ENCODE measurements at regions not wholly inside any gene's neighbourhood (a gene's known extent, or its start where the extent isn't known, plus 50 kb on each side); places are given as distances from the start of the nearest gene placed in this dataset.

GRCh38 chr13:47190696-47191305, 293.9 kb upstream of the HTR2A start:
- Histone ChIP-seq H3K9ac (no peak overlapping the region), H3K27ac (no peak overlapping the region), H3K27me3 (no peaks in the 10 kb centered on the region), H3K4me2 (no peak overlapping the region), H3K4me3 (no peak overlapping the region), H3K9me3 (no peaks in the 10 kb centered on the region), H3K36me3 (no peaks in the 10 kb centered on the region), H4K20me1 (no peaks in the 10 kb centered on the region), H3K4me1 (no peaks in the 10 kb centered on the region)
- TF ChIP-seq Cebpa-rat (IDR thresholded peaks at IDR 0.05): no peak

- TF ChIP-seq Cebpa-rat (IDR thresholded peaks at IDR 0.05): no peak
- no peaks in the 10 kb centered on the region for H3K36me3 ChIP-seq
- no peaks in the 10 kb centered on the region for H4K20me1 ChIP-seq
- no peaks in the 10 kb centered on the region for H3K4me1 ChIP-seq
- no peaks in the 10 kb centered on the region for H3K9me3 ChIP-seq
- H3K27me3 ChIP-seq: no peaks in the 10 kb centered on the region
- H3K4me3 ChIP-seq: no peak overlapping the region
- no peak overlapping the region for H3K27ac ChIP-seq
- no peak overlapping the region for H3K4me2 ChIP-seq
- no peak overlapping the region for H3K9ac ChIP-seq
Observed at GRCh38 chr13:47188802-47189201, 291.9 kb upstream of the HTR2A start.

DNA sequence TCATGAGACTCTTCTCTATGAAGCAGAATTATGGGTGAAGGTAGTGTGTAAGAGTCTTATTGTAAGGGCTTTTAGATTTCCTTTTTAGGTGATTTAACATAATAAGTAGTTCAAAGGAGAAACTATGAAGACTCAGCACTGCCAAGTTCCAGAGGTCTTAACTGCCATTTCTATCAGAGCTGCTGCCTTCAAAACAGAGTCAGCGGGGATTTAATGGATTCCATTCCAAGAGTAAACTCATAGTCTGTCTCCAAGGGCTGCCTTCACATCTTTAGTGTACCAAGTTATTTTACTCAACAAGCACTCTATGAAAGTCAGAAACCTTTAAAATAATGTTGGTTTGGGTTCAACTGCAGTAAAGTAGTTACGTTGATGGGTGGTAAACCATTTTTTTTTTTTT, 289.6 kb upstream of the HTR2A start:
- TF ChIP-seq Cebpa-rat (IDR thresholded peaks at IDR 0.05): no peak
- Histone ChIP-seq H3K36me3 (no peaks in the 10 kb centered on the region), H3K9me3 (no peaks in the 10 kb centered on the region), H3K9ac (no peak overlapping the region), H3K27ac (no peak overlapping the region), H3K4me3 (no peak overlapping the region), H3K27me3 (no peaks in the 10 kb centered on the region), H3K4me2 (no peak overlapping the region), H4K20me1 (no peaks in the 10 kb centered on the region), H3K4me1 (no peaks in the 10 kb centered on the region)

DNA sequence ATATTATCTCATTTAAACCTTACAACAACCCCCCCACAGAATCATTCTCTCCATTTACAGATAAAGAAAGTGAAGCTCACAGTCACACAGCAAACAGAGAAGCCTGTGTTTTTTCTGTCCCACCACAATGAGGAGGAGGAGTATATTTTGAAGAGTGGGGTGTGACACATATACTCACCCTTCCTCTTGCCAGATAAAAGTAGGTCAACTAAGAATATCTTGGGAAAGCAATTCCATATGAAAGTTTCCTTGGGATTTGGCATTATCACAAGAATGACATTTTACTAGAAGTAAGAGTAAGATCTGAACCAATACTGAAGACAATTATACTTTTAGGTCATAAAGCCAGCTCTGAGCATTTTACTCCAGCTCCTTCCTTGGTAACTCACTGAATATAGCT, 287.5 kb upstream of the HTR2A start:
- Histone ChIP-seq H3K4me2 (no peak overlapping the region), H3K4me3 (no peak overlapping the region), H3K27ac (no peak overlapping the region), H3K9me3 (no peaks in the 10 kb centered on the region), H3K36me3 (no peaks in the 10 kb centered on the region), H4K20me1 (no peaks in the 10 kb centered on the region), H3K4me1 (no peaks in the 10 kb centered on the region), H3K27me3 (no peaks in the 10 kb centered on the region), H3K9ac (no peak overlapping the region)
- TF ChIP-seq Cebpa-rat (IDR thresholded peaks at IDR 0.05): no peak

- Histone ChIP-seq H3K4me1 (no peaks in the 10 kb centered on the region), H3K9ac (no peak overlapping the region), H3K4me3 (no peak overlapping the region), H4K20me1 (no peaks in the 10 kb centered on the region), H3K4me2 (no peak overlapping the region), H3K9me3 (no peaks in the 10 kb centered on the region), H3K27ac (no peak overlapping the region), H3K36me3 (no peaks in the 10 kb centered on the region), H3K27me3 (no peaks in the 10 kb centered on the region)
- TF ChIP-seq Cebpa-rat (IDR thresholded peaks at IDR 0.05): no peak
Observed at GRCh38 chr13:47179321-47179720, 282.5 kb upstream of the HTR2A start.

GRCh38 chr13:47178090-47178950, 281.5 kb upstream of the HTR2A start:
- no peaks in the 10 kb centered on the region for H3K36me3 ChIP-seq
- no peak overlapping the region for H3K27ac ChIP-seq
- no peaks in the 10 kb centered on the region for H3K9me3 ChIP-seq
- TF ChIP-seq Cebpa-rat (IDR thresholded peaks at IDR 0.05): no peak
- no peaks in the 10 kb centered on the region for H3K4me1 ChIP-seq
- no peak overlapping the region for H3K4me2 ChIP-seq
- H3K27me3 ChIP-seq: no peaks in the 10 kb centered on the region
- H4K20me1 ChIP-seq: no peaks in the 10 kb centered on the region
- H3K9ac ChIP-seq: no peak overlapping the region
- H3K4me3 ChIP-seq: no peak overlapping the region

DNA sequence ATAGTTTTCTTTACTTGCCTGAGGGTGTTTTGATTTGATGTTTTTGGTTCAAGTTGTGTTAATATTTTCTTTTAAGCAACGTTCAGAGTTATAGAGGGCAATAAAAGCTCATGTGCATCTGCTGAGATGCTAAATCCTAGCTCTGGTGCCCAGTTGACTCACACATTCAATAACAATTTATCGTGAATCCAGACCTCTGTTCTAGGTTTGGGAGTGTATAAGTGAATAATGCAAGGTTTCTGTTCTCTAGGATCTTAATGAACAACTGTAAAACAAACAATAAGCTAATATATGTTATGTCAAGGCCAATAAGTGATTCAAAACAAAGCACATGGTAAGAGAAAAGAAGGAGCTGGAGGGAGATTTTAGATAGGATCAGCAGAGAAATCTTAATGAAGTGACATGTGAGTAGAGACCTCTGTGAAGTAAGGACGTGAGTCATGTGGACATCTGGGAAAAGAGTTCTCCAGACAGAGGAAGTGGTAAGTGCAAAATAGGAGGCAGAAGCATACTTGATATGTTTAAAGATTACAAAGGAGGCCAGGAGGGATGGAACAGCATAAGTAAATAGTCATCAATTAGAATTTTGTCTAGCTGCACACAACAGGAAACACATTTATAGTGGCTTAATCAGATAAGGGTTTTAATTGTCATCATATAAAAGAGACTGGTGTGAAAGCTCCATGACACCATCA, 278.5 kb upstream of the HTR2A start:
- Histone ChIP-seq H3K4me3 (no peak overlapping the region), H3K36me3 (no peaks in the 10 kb centered on the region), H3K27ac (no peak overlapping the region), H3K9me3 (no peaks in the 10 kb centered on the region), H3K27me3 (no peaks in the 10 kb centered on the region), H3K4me2 (no peak overlapping the region), H3K4me1 (no peaks in the 10 kb centered on the region), H3K9ac (no peak overlapping the region), H4K20me1 (no peaks in the 10 kb centered on the region)
- TF ChIP-seq Cebpa-rat (IDR thresholded peaks at IDR 0.05): no peak

DNA sequence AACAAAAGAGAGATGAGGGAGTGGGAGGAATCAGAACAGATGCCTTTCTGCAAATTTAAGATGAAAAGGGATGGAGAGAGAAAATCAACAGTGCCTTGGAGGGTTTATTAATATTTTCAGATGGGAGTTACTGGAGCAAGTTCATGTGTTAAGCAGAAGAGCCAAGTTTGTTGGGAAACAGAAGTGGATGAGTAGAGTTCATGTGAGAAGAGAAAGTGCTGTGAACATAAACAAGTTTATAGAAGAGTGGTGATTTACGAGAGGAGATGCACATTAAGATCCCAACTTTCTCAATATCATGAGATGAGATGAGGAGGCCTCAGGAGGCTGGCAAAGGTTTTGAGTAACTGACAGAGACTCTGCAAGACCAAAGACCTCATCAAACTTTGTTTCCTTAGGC, 274.1 kb upstream of the HTR2A start:
- Histone ChIP-seq H3K4me2 (no peak overlapping the region), H3K9me3 (no peaks in the 10 kb centered on the region), H3K4me1 (no peaks in the 10 kb centered on the region), H4K20me1 (no peaks in the 10 kb centered on the region), H3K9ac (no peak overlapping the region), H3K27ac (no peak overlapping the region), H3K27me3 (no peaks in the 10 kb centered on the region), H3K36me3 (no peaks in the 10 kb centered on the region), H3K4me3 (no peak overlapping the region)
- TF ChIP-seq Cebpa-rat (IDR thresholded peaks at IDR 0.05): no peak

DNA sequence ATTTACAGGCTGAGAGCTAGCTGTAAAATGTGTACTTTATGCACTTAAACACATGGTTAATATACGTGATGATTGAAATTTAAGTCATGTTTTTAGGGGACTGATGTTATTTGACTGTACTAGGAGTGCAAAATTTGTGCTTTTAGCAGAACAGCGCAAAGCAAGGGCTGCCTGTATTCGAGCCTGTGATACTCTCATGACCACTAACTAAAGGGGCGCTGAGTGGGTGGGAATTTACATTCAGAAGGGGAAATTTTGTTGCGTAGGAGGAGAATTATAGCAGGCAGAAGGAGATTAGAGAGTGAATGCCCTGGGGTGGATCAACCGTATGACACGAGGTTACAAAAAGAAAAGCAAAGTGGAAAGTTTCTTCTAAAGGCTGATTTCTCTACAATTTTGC, 271.8 kb upstream of the HTR2A start:
- H3K9ac ChIP-seq: no peak overlapping the region
- no peak overlapping the region for H3K27ac ChIP-seq
- no peak overlapping the region for H3K4me3 ChIP-seq
- TF ChIP-seq Cebpa-rat (IDR thresholded peaks at IDR 0.05): no peak
- H3K27me3 ChIP-seq: no peaks in the 10 kb centered on the region
- no peaks in the 10 kb centered on the region for H4K20me1 ChIP-seq
- no peak overlapping the region for H3K4me2 ChIP-seq
- no peaks in the 10 kb centered on the region for H3K36me3 ChIP-seq
- H3K9me3 ChIP-seq: no peaks in the 10 kb centered on the region
- H3K4me1 ChIP-seq: no peaks in the 10 kb centered on the region

- no peak for TF ChIP-seq Cebpa-rat (IDR thresholded peaks at IDR 0.05)
- Histone ChIP-seq H3K27ac (no peak overlapping the region), H3K9ac (no peak overlapping the region), H3K4me2 (no peak overlapping the region), H3K27me3 (no peaks in the 10 kb centered on the region), H4K20me1 (no peaks in the 10 kb centered on the region), H3K4me3 (no peak overlapping the region), H3K4me1 (no peaks in the 10 kb centered on the region), H3K9me3 (no peaks in the 10 kb centered on the region), H3K36me3 (no peaks in the 10 kb centered on the region)
Observed at GRCh38 chr13:47168066-47168465, 271.2 kb upstream of the HTR2A start.
